Endodermal cell (in vitro differentiated cells): ENCODE measurements at regions not wholly inside any gene's neighbourhood (a gene's known extent, or its start where the extent isn't known, plus 50 kb on each side); places are given as distances from the start of the nearest gene placed in this dataset. TPM values are rescaled to one million over a fixed set of nuclear protein-coding genes. Genes with fewer than 3 reads are reported as not detected.
A peak's percentile ranks its signal among the peaks of the same experiment; 100 is the strongest.

Experiments used
- DNase-seq: peaks from one replicate; pipeline ENCODE4 v3.0.0-alpha.2; 2017
- H3K27ac ChIP-seq: 2 replicates; pipeline ENCODE4 v1.5.1; 2013; ENCODE audit warnings: mild to moderate bottlenecking, low read depth, low read length, moderate library complexity
- H3K27me3 ChIP-seq: 2 replicates; pipeline ENCODE4 v1.6.1; 2013; ENCODE audit warnings: mild to moderate bottlenecking, low read length, moderate library complexity; ENCODE audit not compliant: insufficient read depth, control insufficient read depth, poor library complexity, severe bottlenecking
- H3K36me3 ChIP-seq: 2 replicates; pipeline ENCODE4 v1.7.0; 2013; ENCODE audit warnings: mild to moderate bottlenecking, low read length, moderate library complexity; ENCODE audit not compliant: control insufficient read depth, insufficient read depth
- H3K4me1 ChIP-seq: one replicate; pipeline ENCODE4 v1.7.0; 2013; ENCODE audit warnings: low read length; ENCODE audit not compliant: control insufficient read depth, insufficient read depth
- H3K4me3 ChIP-seq: 2 replicates; pipeline ENCODE4 v1.5.1; 2013; ENCODE audit warnings: mild to moderate bottlenecking, low read length, moderate library complexity
- H3K9ac ChIP-seq: 2 replicates; pipeline ENCODE4 v1.6.1; 2013; ENCODE audit warnings: mild to moderate bottlenecking, low read length, moderate library complexity; ENCODE audit not compliant: poor library complexity, severe bottlenecking; ENCODE audit errors: extremely low read depth
- H3K9me3 ChIP-seq: 2 replicates; pipeline ENCODE4 v1.6.1; 2013; ENCODE audit warnings: mild to moderate bottlenecking, low read length, moderate library complexity; ENCODE audit not compliant: control insufficient read depth
- H3K27ac Mint-ChIP-seq: 2 replicates; pipeline ENCODE4 v1.8.0; 2020; ENCODE audit warnings: mixed read lengths
- H3K27me3 Mint-ChIP-seq: 2 replicates; pipeline ENCODE4 v1.8.0; 2021; ENCODE audit warnings: mild to moderate bottlenecking, mixed read lengths; ENCODE audit not compliant: insufficient read depth
- H3K36me3 Mint-ChIP-seq: 2 replicates; pipeline ENCODE4 v1.8.0; 2020; ENCODE audit warnings: low read depth, mixed read lengths
- H3K4me1 Mint-ChIP-seq: 2 replicates; pipeline ENCODE4 v1.8.0; 2020; ENCODE audit warnings: mixed read lengths
- H3K4me3 Mint-ChIP-seq: 2 replicates; pipeline ENCODE4 v1.8.0; 2020; ENCODE audit warnings: mild to moderate bottlenecking, moderate library complexity, mixed read lengths
- H3K9me3 Mint-ChIP-seq: 2 replicates; pipeline ENCODE4 v1.8.0; 2020; ENCODE audit warnings: mild to moderate bottlenecking, mixed read lengths
- CTCF ChIP-seq: fragments of 200-600 bp; sonication (generic); conservative IDR thresholded peaks from 2 replicates; pipeline ENCODE4 v1.5.0; 2021; ENCODE audit warnings: antibody characterized with exemption, mild to moderate bottlenecking
- WGBS, 2 experiments: methylation state at CpG; one replicate each; pipeline versions ENCODE4 v1.1.5 to v1.1.7; 2013; ENCODE audit warnings: missing lambda C conversion rate in 2 of 2, mixed read lengths in 1 of 2; ENCODE audit not compliant: insufficient coverage in 1 of 2, insufficient read length in 1 of 2; 5-methylcytosine and 5-hydroxymethylcytosine counted together
- microRNA-seq: library from miRNA; unstranded; fragments of <30 nt; microRNA quantifications from one replicate; pipeline ENCODE4 v1.2.0, GENCODE V29; 2020; ENCODE audit warnings: borderline microRNAs expressed

- Mint-ChIP-seq H3K4me1 (peaks cover 33% of the 10 kb centered on the region), H3K27ac (no peak overlapping the region), H3K27me3 (no peaks in the 10 kb centered on the region), H3K4me3 (no peak overlapping the region), H3K36me3 (no peaks in the 10 kb centered on the region), H3K9me3 (no peaks in the 10 kb centered on the region)
- Histone ChIP-seq H3K9me3 (no peaks in the 10 kb centered on the region), H3K27me3 (no peaks in the 10 kb centered on the region), H3K27ac (no peak overlapping the region), H3K9ac (no peak overlapping the region), H3K4me1 (no peaks in the 10 kb centered on the region), H3K36me3 (no peaks in the 10 kb centered on the region), H3K4me3 (no peak overlapping the region)
- DNase-seq = peak; percentile 75
- WGBS, 2 experiments = 78 to 80% methylated on average over 1 to 9 of the region's 9 CpGs
- TF ChIP-seq CTCF = peak; percentile 48
Measured at GRCh38 chr13:99614465-99614885, 113.2 kb downstream of the TM9SF2 start.

Small RNA genes lying in the stretch of these regions (microRNA-seq; reads per million reads assigned to microRNA genes)
- gene MIR4306 = not detected
